ENCODE measurements at regions not wholly inside any gene's neighbourhood (a gene's known extent, or its start where the extent isn't known, plus 50 kb on each side); places are given as distances from the start of the nearest gene placed in this dataset.

DNA sequence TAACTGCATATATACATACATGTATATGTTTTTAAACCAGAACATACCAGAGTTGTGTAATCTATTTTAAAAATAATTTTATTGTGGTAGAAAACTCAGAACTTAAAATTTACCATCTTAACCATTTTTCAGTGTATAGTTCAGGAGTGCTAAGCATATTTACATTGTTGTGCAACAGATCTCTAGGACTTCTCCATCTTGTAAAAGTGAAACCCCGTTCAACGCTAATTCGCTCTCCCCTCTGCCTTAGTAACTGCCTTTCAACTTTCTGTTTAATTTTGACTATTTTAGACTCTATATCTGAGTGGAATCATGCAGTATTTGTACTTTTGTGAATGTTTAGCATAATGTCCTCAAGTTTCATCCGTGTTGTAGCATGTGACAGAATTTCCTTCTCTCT lies 51.8 kb upstream of the SSR3 start:
- TF ChIP-seq, protein P1, sequence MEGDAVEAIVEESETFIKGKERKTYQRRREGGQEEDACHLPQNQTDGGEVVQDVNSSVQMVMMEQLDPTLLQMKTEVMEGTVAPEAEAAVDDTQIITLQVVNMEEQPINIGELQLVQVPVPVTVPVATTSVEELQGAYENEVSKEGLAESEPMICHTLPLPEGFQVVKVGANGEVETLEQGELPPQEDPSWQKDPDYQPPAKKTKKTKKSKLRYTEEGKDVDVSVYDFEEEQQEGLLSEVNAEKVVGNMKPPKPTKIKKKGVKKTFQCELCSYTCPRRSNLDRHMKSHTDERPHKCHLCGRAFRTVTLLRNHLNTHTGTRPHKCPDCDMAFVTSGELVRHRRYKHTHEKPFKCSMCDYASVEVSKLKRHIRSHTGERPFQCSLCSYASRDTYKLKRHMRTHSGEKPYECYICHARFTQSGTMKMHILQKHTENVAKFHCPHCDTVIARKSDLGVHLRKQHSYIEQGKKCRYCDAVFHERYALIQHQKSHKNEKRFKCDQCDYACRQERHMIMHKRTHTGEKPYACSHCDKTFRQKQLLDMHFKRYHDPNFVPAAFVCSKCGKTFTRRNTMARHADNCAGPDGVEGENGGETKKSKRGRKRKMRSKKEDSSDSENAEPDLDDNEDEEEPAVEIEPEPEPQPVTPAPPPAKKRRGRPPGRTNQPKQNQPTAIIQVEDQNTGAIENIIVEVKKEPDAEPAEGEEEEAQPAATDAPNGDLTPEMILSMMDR (IDR thresholded peaks at IDR 0.05) = no peak
- TF ChIP-seq POLR2A (IDR thresholded peaks at IDR 0.05) = no peak
